ENCODE measurements at regions not wholly inside any gene's neighbourhood (a gene's known extent, or its start where the extent isn't known, plus 50 kb on each side); places are given as distances from the start of the nearest gene placed in this dataset.
A peak's percentile ranks its signal among the peaks of the same experiment; 100 is the strongest.

GRCh38 chr11:92702037-92702804 is 267.2 kb upstream of the MTNR1B start:
- H3K4me3 ChIP-seq (ENCODE audit: low read depth, low read length), result no peak overlapping the region
- no peak for TF ChIP-seq CTCF (conservative IDR thresholded peaks at IDR 0.05; ENCODE audit: low read depth, low read length)
- no peak for DNase-seq (ENCODE audit: low read depth)

DNA sequence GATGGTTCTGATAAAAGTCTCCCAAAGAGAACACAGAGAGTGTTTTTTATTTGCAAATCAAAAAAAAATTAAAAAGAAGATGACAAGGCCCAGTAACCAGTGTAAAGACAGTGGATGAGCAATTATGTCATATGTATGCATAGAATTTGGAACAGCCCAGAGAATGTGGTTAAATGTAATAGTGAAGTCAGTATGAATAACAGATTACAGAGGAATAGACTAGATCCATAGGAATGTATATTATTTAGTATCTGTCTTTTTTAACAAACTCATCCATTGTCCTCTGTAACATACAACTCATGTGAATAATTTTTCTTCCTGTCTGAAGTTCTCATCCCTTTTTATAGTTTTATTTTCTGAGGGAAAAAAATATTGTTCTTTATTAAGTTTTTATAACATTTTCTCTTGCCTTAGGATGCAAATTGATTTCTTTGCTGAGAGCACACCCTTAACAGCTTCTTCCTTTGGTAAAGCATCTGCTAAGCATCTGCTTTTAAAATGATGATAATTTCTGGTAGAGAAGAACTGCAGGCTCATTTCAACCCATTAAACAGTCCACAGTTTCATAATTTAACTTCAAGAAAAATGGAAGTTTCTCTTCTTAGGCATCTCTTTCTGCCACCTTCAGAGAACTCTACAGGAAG is 266.5 kb upstream of the MTNR1B start:
- DNase-seq (ENCODE audit: low read depth), result peak; percentile 13
- TF ChIP-seq CTCF (conservative IDR thresholded peaks at IDR 0.05; ENCODE audit: low read depth, low read length), result no peak

GRCh38 chr11:92703449-92703830 is 266.0 kb upstream of the MTNR1B start:
- peak; percentile 8 for DNase-seq (ENCODE audit: low read depth)
- H3K4me3 ChIP-seq (ENCODE audit: low read depth, low read length), result no peak overlapping the region
- no peak for TF ChIP-seq CTCF (conservative IDR thresholded peaks at IDR 0.05; ENCODE audit: low read depth, low read length)

More for the DNA sequence above, 266.5 kb upstream of the MTNR1B start:
- H3K4me3 ChIP-seq (ENCODE audit: low read depth, low read length), result no peak overlapping the region

- no peak for TF ChIP-seq CTCF (conservative IDR thresholded peaks at IDR 0.05; ENCODE audit: low read depth, low read length)
- DNase-seq (ENCODE audit: low read depth), result peak; percentile 1
These were observed 262.3 kb upstream of the MTNR1B start for GRCh38 chr11:92707173-92707619.

GRCh38 chr11:92707665-92708064 is 261.8 kb upstream of the MTNR1B start:
- H3K4me3 ChIP-seq (ENCODE audit: low read depth, low read length), result no peak overlapping the region
- TF ChIP-seq CTCF (conservative IDR thresholded peaks at IDR 0.05; ENCODE audit: low read depth, low read length), result no peak
- DNase-seq (ENCODE audit: low read depth), result no peak

More at GRCh38 chr11:92707173-92707619, 262.3 kb upstream of the MTNR1B start:
- no peak overlapping the region for H3K4me3 ChIP-seq (ENCODE audit: low read depth, low read length)

- TF ChIP-seq CTCF (conservative IDR thresholded peaks at IDR 0.05; ENCODE audit: low read depth, low read length), result no peak
- no peak overlapping the region for H3K4me3 ChIP-seq (ENCODE audit: low read depth, low read length)
- no peak for DNase-seq (ENCODE audit: low read depth)
These were observed 260.1 kb upstream of the MTNR1B start for GRCh38 chr11:92709329-92709728.

Data from choroid plexus epithelial cell (primary cell).